NCI-H524 (cell line): ENCODE measurements at regions not wholly inside any gene's neighbourhood (a gene's known extent, or its start where the extent isn't known, plus 50 kb on each side); places are given as distances from the start of the nearest gene placed in this dataset.
A peak's percentile ranks its signal among the peaks of the same experiment; 100 is the strongest.

ENCODE experiments used
- DNase-seq, 2 experiments: peaks; one replicate each; lab custom pipeline; 2025; lab: John Stamatoyannopoulos, UW

DNA sequence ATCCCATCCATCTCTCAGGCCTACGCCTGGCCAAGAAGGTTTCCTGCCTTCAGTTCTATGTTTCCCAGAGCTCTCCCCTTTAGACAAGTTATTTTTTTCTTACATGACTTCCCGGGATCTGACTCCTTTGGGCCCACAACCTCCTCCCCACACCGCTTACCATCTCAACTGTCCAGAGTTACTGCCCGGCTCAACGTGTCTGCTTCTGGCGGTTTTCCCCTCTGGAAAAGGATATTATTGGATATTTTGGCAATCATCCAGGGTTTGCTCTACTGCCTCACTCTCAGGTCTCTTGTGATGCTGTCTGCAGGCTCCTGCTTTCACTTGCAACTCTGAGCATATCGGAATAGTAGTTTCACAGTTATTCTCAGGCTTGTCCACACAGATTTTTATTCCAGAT is 318.2 kb upstream of the CAMK1G start:
- no peak for DNase-seq

DNA sequence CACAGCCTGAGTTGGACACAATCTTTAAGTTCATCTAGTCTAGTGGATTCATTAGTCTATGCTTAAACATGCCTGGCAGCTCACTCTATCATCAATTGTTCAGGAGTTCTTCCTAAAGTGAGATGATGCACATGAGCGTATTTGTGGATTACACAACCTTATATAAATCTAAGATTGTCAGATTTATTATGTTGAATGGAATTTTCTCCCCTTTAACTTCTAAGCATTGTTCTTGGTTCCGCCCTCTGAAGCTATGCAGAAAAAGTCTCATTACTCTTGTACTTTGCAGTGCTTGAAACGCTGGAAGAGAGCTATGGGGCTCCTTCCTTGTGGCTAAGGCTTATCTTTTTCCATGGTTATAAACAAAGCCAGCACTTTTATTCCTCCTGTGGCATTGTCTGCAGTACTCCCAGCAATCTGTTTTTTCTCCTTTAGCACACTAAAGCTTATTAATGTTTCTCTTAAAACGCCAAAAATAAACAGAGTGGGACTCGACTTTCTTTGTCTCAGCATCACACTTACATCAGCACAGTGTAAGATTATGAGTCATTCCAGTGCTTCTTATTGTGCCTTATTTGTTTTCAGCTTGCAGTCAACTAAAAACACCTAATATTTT is 316.8 kb upstream of the CAMK1G start:
- no peak for DNase-seq

DNA sequence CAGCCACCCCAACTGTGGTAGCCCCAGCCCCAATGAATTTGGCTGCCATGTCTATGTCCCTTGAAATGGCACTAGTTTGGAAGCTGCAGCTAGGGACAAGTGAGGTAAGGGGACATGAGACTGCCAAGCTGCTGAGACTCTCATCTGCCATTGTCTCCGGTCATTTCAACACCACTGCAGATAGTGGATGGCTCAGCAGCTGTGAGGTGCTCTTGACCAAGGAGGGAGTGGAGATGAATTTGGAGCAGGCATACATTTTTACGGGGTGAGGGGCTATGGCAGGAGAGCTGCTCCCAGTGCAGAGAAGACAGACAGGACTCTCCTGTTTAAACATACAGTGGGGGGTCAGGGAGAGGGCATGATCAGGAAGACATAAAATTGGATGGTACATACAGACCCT is 315.5 kb upstream of the CAMK1G start:
- no peak for DNase-seq

DNA sequence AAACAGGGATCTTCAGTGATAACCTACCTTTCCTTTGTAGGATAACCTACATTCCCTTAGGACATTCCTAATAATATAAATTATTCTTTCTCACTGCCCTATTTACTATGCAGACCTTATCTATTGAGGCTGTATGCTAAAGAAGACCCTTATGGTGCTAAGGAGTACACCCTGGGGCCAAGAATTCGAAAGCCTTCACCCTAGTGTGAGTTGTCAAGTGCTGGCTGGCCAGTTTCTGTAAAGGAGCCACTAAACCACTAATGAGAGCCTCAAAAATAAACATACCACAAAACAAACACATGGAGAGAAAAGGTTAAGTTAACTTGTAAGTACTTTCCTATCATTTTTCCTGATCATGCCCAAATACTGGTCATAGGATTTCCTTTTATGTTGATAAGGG is 315.0 kb upstream of the CAMK1G start:
- no peak for DNase-seq

DNA sequence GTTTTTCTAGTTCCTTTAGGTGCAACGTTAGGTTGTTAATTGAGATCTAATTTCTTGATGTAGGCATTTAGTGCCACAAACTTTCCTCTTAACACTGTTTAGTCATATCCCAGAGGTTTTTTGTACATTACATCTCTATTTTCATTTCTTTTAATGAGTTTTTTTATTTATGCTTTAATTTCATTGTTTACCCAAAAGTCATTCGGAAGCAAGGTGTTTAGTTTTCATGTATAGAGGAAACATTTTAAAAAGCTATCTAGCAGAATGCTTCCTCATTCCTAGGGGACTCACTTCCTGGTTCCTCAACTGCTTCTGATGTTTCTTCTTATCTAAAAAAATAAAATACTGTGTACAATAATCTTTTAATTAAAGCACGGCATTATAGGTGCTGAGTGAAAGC is 307.2 kb upstream of the CAMK1G start:
- DNase-seq: no peak

DNA sequence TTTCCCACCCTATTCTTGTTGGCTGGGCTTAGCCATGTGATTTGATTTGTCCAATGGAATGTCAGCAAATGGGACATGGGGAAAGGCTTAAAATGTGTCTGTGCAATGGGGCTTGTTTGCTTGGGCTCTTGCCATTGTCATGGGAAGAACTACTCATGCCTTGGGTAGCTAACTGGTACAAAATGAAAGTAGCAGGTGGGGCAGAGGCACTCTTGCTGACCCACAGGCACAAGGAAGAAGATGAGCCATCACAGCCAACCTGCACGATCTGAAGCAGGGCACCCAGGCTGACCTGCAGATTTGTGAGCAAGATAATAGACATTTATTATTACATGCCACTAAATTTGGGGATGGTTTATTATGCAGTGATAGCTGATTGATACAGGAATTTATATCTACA is 305.9 kb upstream of the CAMK1G start:
- no peak for DNase-seq

DNA sequence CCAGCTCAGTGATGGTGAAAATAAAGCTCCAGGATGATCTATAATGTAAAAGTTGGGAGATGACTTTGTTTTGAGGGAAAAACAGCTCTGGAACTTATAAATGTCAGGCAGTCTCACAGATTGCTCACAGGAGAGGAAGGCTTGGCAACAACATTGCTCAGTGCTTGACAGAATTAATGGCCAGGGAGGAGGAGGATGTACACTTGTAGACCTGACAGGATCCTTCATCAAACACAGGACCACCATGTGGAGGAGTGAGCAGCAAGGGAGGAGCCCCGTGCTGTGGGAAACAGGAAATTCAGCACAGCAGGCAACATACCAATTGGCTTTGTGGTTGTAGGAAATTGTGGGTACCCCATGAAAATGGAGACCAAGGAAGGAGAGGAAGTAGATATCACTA is 291.8 kb upstream of the CAMK1G start:
- no peak for DNase-seq

DNA sequence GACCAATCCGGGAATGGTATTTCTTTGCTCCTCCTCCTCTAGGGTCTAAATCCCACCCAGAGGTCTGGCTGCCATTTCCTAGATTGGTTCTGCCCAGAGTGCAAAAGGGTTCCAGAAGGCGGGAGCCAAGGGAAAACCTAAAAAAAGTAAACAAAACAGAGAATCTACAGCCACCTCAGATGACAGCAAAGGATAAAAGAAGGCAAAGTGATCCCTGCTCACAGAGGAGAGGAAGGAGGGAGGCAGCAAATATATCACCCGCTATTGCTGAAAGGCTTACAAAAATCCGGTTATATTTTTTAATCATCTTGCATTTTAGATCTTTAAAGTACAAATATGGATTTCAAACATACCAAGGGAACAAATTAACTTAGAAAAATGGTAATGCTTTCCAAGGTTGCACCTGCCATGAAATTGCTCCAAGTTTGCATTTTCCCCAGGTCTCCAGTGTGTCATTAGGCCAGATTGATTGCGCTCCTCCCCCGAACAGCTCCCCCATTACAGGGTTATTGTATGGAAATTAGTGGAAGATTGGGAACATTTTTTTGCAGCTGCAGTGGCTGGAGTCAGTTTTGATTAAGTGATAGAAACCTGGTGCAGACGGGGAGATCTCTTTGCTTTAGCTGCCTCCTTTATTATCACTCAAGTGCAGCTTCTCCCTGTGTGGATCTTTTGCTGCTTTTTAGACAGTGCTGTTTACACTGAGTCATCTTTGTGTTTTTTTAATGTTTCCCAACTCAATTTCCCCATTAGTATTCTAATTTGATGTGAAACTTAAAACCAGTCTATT is 280.5 kb upstream of the CAMK1G start:
- DNase-seq: no peak

DNA sequence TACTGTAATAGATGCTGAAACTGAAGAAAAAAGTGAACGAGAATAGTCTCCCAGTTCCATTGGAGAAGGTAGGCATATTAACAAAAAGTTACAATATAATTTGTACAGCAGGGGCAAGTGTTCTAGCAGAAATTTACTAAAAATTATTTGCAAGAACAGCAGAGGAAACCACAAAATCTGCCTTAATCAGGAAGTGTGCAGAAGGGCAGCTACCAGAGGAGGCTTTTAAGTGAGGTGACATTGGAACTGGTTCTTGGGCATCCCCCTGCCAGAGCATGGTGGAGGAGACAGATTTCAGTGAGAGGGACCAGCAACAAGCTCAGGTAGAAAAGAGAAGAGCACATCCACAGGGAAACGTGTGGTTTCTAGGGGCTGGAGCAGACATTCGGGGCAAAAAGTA is 279.3 kb upstream of the CAMK1G start:
- DNase-seq: no peak

DNA sequence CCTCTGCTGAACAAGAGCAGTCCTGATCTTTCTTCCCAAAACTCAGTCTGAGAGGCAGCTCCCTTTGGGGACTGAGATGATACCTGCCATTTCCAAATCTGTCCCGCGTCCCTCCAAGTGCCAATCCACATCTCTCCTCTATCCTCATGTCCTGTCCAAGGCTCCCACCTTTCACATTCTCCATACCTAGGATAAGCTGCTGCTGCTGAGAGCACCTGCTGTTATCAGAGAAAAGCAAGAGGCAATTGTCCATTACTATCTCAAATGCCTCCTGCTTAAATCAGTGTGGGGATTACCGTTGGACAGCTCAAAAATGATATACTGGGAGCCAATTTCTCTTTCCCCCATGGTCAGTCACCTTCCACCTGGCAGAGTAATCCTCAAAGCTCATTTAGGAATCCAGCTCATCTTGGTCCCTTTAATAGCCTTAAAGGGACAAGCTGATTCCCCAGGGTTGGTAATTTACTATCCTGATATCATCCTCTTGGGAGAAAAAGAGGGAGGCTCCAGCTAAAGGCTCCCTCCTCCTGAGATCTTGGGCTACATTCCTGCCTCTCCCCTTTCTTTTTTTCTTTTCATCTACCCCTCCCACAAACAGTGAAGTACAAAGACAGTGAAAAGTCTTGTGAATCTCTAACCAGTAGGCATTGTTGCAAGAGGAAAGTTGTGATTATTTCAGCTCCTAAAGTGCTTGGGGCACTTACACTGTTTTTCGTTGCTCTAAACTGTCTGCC is 278.1 kb upstream of the CAMK1G start:
- no peak for DNase-seq

DNA sequence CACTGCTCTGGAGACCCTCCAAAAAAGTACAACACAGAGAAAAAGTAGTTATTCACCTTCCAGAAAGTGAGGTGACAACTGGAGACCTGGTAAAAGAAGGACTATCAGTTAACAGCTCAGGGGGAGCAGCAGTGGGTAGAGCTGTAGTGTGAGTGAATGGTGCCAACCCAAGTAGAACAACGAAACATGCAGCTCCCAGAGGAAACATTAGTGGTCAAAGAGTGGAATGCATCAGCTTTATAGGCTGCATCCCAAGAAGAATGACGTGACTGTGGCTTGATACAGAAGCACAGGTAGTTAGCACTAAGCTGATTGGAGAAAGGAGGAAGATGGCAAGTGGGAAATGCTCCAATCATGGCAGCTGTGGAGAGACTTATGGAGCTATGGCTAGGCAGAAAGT is 275.7 kb upstream of the CAMK1G start:
- DNase-seq: no peak

DNA sequence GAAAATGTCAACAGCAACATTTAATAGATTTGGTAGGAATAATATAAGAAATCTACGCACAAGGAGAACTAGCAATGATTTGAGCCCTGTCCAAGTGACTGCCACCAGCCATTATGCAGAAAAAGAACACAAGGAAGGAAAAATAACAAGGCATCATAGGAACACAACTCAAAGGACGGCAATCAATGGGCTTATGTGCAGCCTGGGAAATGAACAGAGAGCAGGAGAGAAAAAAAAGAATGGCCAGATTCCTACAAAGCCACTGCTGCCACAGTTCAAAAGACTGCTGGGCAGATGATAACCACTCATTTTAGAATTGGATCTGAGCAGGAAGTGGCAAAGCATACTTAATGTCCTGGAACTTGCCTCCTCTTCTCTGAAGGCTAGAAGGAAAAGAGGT is 274.3 kb upstream of the CAMK1G start:
- no peak for DNase-seq

DNA sequence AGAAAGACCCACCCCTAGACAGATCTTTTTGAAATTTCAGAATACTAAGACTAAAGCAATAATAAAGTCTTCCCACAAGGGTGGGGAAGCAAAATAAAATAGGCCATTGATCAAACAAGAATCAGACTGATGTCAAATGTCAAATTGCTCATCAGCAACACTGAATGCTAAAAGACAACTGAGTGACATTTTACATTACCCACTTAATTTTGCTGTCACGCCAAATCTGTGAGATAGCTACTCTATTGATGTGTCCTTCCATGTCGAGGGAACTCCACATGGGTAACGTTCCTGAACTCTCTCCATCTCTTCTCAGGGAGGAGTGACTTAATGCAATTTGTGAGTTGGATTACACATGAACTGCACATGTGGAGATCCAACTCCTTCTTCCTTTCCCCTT is 271.7 kb upstream of the CAMK1G start:
- no peak for DNase-seq

DNA sequence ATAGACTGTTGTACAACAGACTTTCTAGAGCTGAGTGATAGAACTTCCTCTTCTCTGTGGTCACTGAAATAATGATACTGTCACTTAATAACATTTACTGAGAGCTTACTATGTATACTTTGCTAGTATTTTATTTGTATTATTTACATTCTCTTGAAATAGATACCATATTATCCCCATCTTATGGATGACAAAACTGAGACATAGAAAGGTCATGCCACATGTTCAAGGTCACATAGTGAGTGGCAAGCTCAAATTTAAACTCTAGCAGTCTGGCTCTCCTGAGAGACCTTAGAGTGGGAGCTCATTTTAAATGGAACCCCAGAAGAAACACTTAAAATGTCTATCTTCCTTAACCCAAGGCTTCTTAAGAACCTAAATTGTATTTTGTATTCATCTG is 266.6 kb upstream of the CAMK1G start:
- no peak for DNase-seq

DNA sequence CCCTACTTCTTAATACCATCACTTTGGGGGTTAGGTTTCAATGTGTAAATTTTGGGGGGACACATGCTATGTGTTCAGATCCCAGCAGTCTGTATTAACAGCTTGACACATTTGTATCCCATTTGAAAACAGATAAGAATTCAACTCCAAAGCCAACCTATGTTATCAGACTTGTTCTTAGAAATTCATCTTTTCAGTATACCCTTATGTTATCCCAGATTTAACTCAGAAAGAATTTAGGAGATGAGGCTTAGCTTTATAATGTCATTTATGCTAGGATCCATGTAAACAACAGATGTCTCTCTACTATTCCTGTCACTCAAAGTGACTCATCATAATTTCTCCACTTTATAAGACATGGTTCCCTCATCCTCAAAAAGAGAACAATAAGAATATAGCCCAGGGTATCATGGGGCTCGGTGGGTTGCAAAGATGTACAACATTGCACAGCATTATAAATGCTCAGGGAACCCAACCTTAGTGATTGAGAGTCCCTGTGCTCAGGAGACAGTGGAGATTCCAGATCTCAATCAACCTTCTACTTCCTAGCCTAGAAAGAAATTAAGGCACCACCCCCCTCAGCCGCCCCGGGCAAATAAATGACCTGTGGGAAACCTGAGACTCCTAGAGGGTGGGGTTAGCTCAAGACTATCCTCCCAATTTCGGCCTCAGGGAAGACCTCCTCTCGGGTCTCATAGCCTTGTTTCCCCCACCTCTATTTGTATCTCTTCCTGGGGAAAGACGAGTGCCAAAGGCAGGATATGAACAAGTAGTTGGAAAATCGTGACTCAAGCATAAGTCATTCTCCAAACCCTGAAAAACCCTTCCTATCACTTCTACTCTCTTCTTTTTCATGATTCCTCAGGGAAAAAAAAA is 265.1 kb upstream of the CAMK1G start:
- peak in 1 of 2 experiments; percentile 1 for DNase-seq

DNA sequence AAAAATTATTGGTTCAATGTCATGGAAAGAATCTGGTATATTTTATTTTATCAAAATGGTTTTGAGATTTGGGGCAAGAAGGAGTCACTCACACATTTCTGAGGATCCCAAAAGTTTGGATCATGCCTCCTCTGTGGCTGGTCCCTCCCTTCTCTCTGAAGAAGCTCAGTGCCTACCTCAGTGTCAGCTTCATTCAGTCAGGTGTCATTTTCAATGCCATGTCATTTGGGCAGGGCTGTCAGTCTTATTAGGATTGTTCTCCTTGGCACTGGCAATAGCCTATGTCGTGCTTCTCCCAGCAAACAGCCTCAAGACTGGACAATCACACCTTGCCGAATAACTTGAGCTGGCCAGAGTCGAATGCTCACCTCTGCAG is 264.5 kb upstream of the CAMK1G start:
- no peak for DNase-seq

DNA sequence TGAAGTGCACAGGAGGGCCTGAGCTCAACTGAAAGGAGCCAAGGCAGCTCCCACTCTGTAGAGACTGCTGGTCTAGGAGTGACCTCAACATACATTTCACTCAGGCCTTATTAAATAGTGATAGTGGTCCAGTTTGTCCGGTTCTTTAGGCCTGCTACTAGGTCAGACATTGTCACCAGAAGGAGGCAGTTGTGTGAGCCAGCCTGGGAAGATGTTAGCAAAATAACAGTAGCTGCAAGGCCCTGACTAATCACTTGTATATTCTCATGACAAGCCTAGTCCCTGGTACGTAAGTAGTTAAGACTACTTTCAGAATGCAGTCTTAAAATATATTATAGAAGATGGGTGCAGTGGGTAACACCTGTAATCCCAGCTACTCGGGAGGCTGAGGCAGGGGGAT is 264.0 kb upstream of the CAMK1G start:
- no peak for DNase-seq

DNA sequence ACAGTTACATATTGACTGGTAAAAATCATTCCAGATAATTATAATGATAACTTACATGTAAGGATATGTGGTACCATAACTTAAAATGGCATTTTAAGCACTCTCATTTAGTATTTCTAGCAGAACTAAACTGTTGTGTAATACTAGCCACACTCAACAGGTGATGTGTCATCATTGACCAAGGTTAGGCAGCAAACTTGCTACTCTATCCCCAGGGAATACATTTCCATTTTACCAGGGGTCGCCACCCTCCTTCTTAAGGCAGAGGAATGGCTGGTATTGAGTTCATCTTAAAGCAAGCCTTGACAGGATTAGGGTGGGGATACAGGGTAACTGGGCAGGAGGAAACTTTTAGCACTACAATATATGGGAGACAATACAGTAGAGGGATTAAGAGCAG is 259.8 kb upstream of the CAMK1G start:
- no peak for DNase-seq

DNA sequence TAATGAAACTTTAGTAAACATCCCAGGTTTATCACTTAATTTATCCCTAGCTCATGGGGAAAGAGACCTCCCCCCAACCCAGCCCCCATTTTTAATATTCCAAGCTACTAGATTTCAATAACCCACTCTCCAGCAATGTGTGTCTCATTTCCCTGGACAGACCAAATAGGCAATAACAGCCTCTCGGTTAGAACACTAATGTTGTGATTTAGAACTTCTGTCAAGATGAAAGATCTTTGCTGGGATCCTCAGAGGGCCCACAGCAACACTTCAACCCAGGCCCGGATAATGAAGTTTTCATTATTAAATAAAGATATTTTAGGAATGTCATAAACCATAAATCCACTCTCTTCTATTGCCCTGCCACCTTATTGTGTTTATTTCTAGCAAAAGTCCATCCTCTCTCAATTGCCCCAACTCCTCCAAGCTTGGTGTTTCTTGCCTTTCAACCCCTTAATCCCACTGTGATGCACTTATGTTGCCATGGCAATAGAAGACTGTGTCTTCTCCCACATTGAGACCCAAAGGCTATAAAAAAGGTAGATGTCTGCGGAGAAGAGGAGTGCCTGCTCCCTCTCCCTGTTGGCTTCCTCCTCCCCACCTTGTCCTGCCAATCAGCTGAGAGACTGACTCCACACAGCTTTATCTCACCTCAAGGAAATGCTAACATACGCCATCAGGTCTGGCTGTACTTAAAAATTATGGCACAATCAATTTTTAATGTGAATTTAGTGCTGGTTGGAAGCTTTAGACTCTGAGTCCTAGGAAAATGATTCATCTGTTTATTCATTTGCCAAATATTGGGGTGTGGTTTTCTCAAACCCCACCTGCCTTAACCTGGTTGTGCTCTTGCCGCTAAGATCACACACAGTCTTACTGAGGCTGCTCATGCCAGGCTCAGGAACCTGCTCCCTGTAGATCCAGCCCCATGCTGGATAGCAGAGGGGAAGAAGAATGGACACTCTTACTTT is 258.3 kb upstream of the CAMK1G start:
- peak in 1 of 2 experiments; percentile 3 for DNase-seq

DNA sequence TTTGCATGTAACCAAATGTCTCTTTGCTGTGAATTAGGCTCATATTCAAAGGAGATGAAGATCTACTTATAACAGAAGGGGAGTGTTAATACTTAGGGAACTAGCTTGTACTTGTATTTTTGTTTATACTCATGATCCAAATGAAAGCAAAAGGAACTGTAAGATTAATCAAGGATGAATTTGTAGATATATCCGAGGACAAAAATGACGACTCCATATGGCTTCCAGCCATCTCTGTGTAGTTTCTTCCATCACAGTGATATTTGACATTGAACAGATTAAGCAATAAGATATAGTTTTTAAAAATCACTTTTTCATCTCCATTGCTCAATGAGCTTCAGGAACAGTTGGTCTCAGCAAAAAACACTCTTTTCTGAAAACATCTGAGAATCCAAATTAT is 257.4 kb upstream of the CAMK1G start:
- no peak for DNase-seq

DNA sequence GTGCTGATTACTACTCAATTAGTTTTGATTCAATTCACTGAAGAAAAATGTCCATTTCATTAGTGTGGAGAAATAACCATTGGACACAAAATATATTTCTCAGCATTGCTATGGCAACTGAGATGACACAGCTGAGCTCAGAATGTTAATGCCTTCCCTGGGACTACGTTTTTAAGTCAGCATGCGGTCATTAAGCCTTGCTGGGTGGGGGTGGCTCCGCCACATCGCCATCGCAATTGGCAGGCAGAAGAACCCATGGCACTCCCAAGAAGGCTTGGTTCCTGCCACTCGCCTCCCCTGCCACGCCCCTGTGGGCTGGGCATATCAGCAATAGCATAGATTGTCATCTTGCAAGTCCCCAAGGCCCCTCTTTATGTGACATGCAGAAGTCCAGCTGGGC is 256.7 kb upstream of the CAMK1G start:
- DNase-seq: no peak
